Loucy (cell line): ENCODE measurements at regions not wholly inside any gene's neighbourhood (a gene's known extent, or its start where the extent isn't known, plus 50 kb on each side); places are given as distances from the start of the nearest gene placed in this dataset.

ENCODE experiments used
- H2AFZ ChIP-seq: fragments of 200-600 bp; sonication (generic); 2 replicates; pipeline ENCODE4 v1.6.0; 2016; ENCODE audit warnings: antibody characterized with exemption, mild to moderate bottlenecking, low read length, moderate library complexity
- H3F3A ChIP-seq: fragments of 200-600 bp; 2 replicates; pipeline ENCODE4 v1.6.0; 2016; ENCODE audit warnings: antibody characterized with exemption, low read depth, mild to moderate bottlenecking
- H3K27me3 ChIP-seq: fragments of 200-600 bp; sonication (generic); 2 replicates; pipeline ENCODE4 v1.6.1; 2014; ENCODE audit warnings: low read length, mild to moderate bottlenecking; ENCODE audit not compliant: insufficient read depth, poor library complexity, severe bottlenecking
- H3K36me3 ChIP-seq: fragments of 200-600 bp; sonication (generic); 2 replicates; pipeline ENCODE4 v1.6.1; 2016; ENCODE audit warnings: low read length; ENCODE audit not compliant: insufficient read depth
- H3K4me1 ChIP-seq: fragments of 200-600 bp; sonication (generic); 2 replicates; pipeline ENCODE4 v1.5.1; 2014; ENCODE audit warnings: low read length, mild to moderate bottlenecking; ENCODE audit not compliant: insufficient read depth, poor library complexity, severe bottlenecking
- H3K4me2 ChIP-seq: fragments of 200-600 bp; sonication (generic); 2 replicates; pipeline ENCODE4 v1.6.0; 2014; ENCODE audit warnings: antibody characterized with exemption, low read length, low read depth, mild to moderate bottlenecking; ENCODE audit not compliant: poor library complexity, severe bottlenecking
- H3K4me3 ChIP-seq: fragments of 200-600 bp; sonication (generic); 2 replicates; pipeline ENCODE4 v1.5.1; 2014; ENCODE audit warnings: low read length, mild to moderate bottlenecking, mixed read lengths; ENCODE audit not compliant: poor library complexity, severe bottlenecking
- H3K79me2 ChIP-seq: fragments of 200-600 bp; sonication (generic); 2 replicates; pipeline ENCODE4 v1.6.1; 2014; ENCODE audit warnings: low read length; ENCODE audit not compliant: insufficient read depth
- H3K9ac ChIP-seq: fragments of 200-600 bp; sonication (generic); 2 replicates; pipeline ENCODE4 v1.6.0; 2014; ENCODE audit warnings: mild to moderate bottlenecking, low read depth, low read length, moderate library complexity; ENCODE audit not compliant: poor library complexity, severe bottlenecking
- H3K9me2 ChIP-seq: fragments of 200-600 bp; sonication (generic); replicated peaks from 2 replicates; pipeline ENCODE4 v1.6.1; 2016; ENCODE audit warnings: low read depth, low read length, mixed read lengths
- H3K9me3 ChIP-seq: fragments of 200-600 bp; sonication (generic); 2 replicates; pipeline ENCODE4 v1.6.1; 2014; ENCODE audit warnings: mild to moderate bottlenecking, antibody characterized with exemption, low read length, low read depth; ENCODE audit not compliant: insufficient read depth
- H4K20me1 ChIP-seq: fragments of 200-600 bp; sonication (generic); 2 replicates; pipeline ENCODE4 v1.6.0; 2014; ENCODE audit warnings: antibody characterized with exemption, low read length, mild to moderate bottlenecking; ENCODE audit not compliant: insufficient read depth, poor library complexity, severe bottlenecking
- EZH2phosphoT487 ChIP-seq: fragments of 200-600 bp; IDR thresholded peaks from 2 replicates; pipeline ENCODE4 v1.6.1; 2018; ENCODE audit warnings: antibody characterized with exemption, mild to moderate bottlenecking, moderate library complexity, borderline replicate concordance
- TF ChIP-seq, protein P1 (sequence below): fragments of 200-600 bp; sonication (generic); conservative IDR thresholded peaks from 2 replicates; pipeline ENCODE4 v1.5.1; 2014; ENCODE audit warnings: mild to moderate bottlenecking, antibody characterized with exemption, low read length

DNA sequence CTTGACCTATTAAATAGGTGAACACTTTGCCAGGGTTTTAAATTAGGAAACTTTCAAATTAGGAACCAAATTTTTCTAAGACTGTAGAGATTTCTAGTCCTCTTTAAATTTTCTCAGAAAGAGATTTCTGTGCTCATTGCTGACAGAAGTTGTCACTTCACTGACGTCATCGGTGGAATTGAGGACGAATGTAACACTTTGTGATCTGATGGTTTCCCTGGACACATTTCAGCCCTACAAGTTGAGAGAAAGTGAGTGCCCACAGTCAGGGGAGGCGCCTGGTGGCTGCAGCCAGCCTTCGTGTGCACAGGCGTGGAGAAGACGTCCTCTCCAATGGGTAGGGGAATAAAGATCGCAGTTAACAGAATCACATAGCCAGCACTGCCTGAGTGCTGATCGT lies 396.5 kb upstream of the TSHZ3 start:
- H3K4me2 ChIP-seq, result no peak overlapping the region

DNA sequence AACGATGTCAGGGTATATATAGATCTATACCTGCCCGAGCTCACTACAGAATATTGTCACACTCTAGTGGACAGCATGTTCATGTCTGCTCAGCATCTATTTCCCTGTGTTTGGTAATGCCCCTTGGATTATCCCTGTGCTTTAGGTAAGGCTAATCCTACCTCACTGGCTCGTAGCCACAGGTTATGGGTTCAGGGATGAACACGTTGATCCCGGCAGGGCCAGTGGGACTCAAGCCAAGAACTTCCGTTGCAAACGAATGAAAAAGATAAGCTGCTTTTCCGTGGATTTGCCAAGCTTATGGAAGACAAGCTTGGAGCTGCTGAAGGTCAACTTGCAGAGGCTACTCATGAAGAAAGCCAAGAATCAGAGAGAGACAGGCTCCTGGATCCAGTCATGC lies 400.0 kb upstream of the TSHZ3 start:
- no peaks in the 10 kb centered on the region for H3K9me3 ChIP-seq
- no peaks in the 10 kb centered on the region for H3K79me2 ChIP-seq
- H3K36me3 ChIP-seq, result no peaks in the 10 kb centered on the region
- H3K27me3 ChIP-seq, result no peaks in the 10 kb centered on the region
- no peaks in the 10 kb centered on the region for H3K9me2 ChIP-seq
- no peaks in the 10 kb centered on the region for H4K20me1 ChIP-seq
- no peak overlapping the region for H3K4me3 ChIP-seq
- no peaks in the 10 kb centered on the region for H3F3A ChIP-seq
- no peaks in the 10 kb centered on the region for H3K4me1 ChIP-seq
- no peak overlapping the region for H3K9ac ChIP-seq
- H2AFZ ChIP-seq, result no peak overlapping the region
- TF ChIP-seq, protein P1, sequence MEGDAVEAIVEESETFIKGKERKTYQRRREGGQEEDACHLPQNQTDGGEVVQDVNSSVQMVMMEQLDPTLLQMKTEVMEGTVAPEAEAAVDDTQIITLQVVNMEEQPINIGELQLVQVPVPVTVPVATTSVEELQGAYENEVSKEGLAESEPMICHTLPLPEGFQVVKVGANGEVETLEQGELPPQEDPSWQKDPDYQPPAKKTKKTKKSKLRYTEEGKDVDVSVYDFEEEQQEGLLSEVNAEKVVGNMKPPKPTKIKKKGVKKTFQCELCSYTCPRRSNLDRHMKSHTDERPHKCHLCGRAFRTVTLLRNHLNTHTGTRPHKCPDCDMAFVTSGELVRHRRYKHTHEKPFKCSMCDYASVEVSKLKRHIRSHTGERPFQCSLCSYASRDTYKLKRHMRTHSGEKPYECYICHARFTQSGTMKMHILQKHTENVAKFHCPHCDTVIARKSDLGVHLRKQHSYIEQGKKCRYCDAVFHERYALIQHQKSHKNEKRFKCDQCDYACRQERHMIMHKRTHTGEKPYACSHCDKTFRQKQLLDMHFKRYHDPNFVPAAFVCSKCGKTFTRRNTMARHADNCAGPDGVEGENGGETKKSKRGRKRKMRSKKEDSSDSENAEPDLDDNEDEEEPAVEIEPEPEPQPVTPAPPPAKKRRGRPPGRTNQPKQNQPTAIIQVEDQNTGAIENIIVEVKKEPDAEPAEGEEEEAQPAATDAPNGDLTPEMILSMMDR, result no peak
- no peak for TF ChIP-seq EZH2phosphoT487
- no peak overlapping the region for H3K4me2 ChIP-seq

More for the DNA sequence above, 396.5 kb upstream of the TSHZ3 start:
- Histone ChIP-seq H3F3A (no peaks in the 10 kb centered on the region), H2AFZ (no peak overlapping the region), H4K20me1 (no peaks in the 10 kb centered on the region), H3K4me1 (no peaks in the 10 kb centered on the region), H3K36me3 (no peaks in the 10 kb centered on the region), H3K9ac (no peak overlapping the region), H3K9me2 (no peaks in the 10 kb centered on the region), H3K9me3 (no peaks in the 10 kb centered on the region), H3K79me2 (no peaks in the 10 kb centered on the region), H3K4me3 (no peak overlapping the region), H3K27me3 (no peaks in the 10 kb centered on the region)
- TF ChIP-seq EZH2phosphoT487, result no peak

DNA sequence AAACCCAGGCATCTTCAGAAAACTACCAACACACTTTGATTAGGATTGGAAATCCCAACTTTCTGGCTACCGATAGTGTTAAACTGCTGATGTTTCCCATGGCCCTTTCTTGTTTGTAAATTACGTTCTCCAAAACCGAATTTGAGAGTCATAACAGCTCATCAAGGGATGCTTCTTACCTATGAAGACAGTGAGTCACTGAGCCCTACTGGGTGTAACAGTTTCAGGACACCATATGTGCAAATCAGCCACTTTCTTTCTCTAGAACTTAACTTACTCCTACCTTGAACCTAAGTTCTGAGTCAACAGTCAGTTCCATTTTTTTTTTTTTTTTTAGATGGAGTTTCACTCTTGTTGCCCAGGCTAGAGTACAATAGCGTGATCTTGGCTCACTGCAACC lies 410.1 kb upstream of the TSHZ3 start:
- Histone ChIP-seq H3K4me2 (no peak overlapping the region), H4K20me1 (no peaks in the 10 kb centered on the region), H3K4me3 (no peak overlapping the region), H3K9ac (no peak overlapping the region), H3K36me3 (no peaks in the 10 kb centered on the region), H3K9me3 (no peaks in the 10 kb centered on the region), H3K79me2 (no peaks in the 10 kb centered on the region), H3K9me2 (no peaks in the 10 kb centered on the region), H3F3A (no peaks in the 10 kb centered on the region), H3K4me1 (no peaks in the 10 kb centered on the region), H3K27me3 (no peaks in the 10 kb centered on the region), H2AFZ (no peak overlapping the region)
- TF ChIP-seq EZH2phosphoT487, result no peak
- TF ChIP-seq, protein P1, result no peak

DNA sequence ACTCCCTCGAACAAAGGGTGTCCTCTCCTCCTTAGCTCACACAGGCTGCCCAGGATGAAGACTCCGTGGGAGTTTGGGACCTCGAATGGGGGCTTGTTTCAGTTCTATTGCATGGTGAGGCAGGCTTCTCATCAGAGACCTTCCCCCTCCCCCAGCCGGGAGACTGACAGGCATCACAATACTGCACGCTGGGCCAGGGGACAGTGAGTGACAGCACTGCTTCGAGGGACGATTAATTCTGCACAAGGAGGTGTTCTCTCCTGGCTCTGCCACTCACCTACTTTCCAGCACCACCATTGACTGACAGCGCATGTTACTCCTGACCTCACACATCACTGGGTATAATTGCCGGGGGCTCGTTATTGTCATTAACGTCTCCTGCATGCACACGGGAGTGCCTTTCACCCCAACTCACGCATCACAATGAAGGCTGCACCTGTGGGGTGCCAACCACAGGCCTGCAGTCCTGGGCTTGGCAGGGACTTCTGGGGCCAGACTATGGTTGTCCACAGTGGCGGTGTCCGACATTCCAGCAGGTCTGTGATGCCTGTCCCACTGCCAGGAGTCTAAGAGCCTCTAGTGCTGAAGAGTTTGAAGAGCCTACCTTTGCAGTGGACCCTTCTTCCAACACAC lies 412.2 kb upstream of the TSHZ3 start:
- Histone ChIP-seq H2AFZ (no peak overlapping the region), H3K79me2 (no peaks in the 10 kb centered on the region), H3K27me3 (no peaks in the 10 kb centered on the region), H4K20me1 (no peaks in the 10 kb centered on the region), H3K4me3 (no peak overlapping the region), H3K4me2 (no peak overlapping the region), H3K9me2 (no peaks in the 10 kb centered on the region), H3K36me3 (no peaks in the 10 kb centered on the region), H3K4me1 (no peaks in the 10 kb centered on the region), H3K9me3 (0 out of 2 replicates have a peak, but pooled peaks cover 5% of the 10 kb centered on the region), H3K9ac (no peak overlapping the region), H3F3A (no peaks in the 10 kb centered on the region)
- TF ChIP-seq, protein P1, result no peak
- no peak for TF ChIP-seq EZH2phosphoT487
